Cerebellar nuclear complex (tissue), 1 donor: ENCODE measurements at regions not wholly inside any gene's neighbourhood (a gene's known extent, or its start where the extent isn't known, plus 50 kb on each side); places are given as distances from the start of the nearest gene placed in this dataset.

Experiments
- DNase-seq, 2 experiments: peaks; one replicate each; lab custom pipeline; 2025; lab: John Stamatoyannopoulos, UW

DNA sequence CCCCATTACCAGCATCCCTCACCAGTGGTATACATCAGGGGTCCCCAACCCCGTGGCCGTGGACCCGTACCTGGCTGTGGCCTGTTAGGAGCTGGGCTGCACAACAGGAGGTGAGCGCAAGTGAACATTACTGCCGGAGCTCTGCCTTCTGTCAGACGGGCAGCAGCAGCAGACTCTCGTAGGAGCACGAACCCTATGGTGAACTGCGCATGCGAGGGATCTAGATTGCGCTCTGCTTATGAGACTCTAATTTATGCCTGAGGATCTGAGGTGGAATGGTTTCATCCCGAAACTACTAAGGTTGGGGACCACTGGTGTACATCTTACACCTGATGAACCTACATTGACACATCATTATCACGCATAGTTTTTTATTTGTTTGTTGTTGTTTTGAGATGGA is 52.8 kb upstream of the DHX15 start:
- no peak for DNase-seq

DNA sequence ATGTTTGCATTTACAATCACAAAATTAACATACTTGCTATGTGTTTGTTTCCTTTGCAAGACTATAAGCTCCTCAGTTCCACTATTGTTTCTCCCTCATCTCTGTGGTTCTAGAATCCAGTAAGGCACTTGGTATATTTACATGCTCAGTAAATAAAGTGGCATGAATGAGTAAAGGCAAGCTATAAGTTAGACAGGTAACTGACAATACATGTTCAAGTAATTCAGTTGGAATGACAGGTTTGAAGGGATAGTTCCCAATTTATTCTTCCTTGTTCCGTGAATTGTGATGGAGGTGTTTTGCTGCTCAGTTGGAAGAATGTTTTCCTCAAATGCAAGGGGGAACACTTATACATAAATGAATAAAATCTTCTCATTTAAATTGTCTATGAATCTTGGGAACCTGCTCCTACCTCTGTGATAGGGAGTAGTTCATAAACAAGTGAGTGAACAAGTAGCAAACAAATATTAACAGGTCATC is 54.1 kb upstream of the DHX15 start:
- no peak for DNase-seq

DNA sequence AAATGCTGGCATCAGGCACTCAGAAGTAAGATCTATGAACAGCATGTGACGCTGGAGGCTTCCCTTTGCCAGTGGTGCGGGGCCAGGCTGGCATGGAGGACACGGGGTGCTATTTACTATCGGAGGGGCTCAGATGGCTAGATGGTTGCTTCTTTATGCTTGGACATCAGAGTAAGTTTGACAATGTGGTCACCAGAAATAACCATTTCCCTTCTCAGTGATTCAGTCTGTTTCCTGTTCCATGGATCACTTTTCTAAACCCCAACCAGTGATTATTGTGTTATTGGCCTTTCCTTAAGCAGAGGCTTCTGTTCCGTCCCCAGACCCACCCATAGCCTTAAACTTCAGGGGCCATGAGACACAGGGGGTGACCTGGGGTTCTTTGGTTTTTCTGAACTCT is 55.4 kb upstream of the DHX15 start:
- no peak for DNase-seq

DNA sequence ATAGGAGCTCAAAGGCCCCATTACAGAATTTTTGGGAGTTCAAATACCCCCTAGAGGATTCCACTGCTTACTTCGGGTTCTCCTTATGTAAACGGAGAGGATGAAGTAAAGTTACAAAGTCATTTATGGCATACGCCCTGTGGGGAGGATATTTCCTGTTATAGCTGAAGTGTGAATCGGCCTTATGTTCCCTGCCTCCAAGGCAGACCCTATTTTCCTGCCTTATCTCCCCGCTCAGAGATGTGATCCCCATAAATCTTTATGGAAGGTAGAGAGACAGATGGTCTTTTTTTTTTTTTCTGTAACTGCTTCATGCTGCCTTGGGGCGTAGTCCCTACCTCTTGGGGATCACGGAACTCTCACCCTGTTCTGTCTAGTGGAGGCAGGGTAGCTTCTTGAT is 56.0 kb upstream of the DHX15 start:
- no peak for DNase-seq

DNA sequence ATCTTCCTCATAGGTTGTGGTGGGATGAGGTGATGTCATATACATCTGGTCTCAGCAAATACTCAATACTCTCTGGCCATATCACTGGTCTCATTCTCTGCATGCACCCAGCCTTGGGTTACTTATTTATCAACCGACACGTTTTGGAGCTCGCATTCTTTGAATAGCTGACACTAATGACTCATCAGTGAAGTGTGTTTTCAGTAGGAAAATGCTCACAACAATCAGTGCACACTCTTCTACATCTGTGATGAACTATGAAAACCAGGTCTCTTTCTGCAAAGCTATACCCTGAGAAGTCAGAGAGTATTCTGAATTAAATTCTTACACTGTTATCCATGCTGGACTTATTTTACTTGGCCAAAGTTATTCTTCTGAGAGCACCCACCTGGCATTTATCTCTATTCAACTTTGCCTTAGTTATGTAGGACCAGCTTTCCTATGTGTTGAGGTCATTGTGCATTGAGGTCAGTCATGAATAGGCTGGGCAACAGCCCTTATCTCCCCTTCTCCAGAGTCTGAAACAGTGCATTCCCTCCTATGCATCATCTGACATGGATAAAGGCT is 58.7 kb upstream of the DHX15 start:
- no peak for DNase-seq

DNA sequence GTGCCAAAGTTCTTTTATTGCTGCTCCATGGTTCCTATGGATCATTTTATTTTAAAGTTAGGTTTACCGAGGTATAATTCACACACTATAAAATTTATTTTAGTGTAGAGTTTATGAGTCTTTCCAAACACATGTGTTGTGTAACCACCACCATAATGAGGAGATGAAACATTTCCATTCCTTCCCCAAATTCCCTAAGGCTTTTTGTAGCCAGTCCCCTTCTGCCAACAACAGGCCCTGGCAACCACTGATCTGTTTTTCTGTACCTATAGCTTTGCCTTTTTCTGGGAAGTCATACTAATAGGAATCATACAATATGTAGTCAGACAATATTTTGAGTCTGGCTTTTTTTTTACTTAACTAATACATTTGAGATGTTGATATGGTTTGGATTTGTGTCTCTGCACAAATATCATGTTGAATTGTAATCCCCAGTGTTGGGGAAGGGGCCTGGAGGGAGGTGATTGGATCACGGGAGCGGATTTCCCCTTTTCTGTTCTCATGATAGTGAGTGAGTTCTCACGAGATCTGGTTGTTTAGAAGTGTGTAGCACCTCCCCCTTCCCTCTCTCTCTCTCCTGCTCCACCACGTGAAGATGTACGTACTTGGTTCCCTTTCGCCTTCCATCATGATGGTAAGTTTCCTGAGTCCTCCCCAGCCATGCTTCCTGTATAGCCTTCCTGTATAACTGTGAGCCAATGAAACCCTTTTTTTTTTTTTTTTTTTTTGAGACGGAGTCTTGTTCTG is 59.6 kb upstream of the DHX15 start:
- DNase-seq: no peak

DNA sequence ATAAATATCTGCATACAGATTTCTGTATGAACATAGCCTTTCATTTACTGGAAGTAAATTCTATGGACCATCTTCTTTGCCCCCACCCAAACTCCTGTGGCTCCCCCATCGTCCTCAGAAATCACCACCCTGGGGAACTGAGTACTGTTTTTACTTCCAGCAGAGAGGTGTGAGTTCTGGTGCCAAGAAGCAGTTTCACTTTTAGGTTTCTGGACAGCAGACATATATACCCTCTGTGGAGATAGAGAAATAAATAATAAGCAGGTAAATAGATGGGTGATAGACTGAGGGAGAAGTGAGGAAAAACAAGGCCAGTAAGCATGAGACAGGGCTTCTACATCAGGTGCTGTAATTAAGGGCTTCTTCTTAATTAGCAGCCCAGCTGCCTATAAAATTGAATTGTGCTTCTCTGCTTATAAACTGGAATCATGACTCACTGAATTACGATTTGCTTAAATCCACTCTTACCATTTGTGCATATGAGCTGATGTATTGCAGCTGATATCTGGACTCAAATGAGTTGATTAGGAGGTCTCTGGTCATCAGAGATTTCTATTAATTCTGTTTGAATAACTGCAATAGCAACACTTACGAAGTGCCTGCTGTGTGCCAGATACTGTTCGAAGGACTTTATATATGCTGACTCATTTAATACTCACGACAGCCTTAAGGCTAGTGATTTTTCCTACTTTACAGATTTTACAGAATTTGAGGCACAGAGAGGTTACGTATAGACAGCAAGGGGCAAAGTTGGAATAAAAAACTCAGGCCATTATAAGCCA is 60.8 kb upstream of the DHX15 start:
- DNase-seq: no peak

DNA sequence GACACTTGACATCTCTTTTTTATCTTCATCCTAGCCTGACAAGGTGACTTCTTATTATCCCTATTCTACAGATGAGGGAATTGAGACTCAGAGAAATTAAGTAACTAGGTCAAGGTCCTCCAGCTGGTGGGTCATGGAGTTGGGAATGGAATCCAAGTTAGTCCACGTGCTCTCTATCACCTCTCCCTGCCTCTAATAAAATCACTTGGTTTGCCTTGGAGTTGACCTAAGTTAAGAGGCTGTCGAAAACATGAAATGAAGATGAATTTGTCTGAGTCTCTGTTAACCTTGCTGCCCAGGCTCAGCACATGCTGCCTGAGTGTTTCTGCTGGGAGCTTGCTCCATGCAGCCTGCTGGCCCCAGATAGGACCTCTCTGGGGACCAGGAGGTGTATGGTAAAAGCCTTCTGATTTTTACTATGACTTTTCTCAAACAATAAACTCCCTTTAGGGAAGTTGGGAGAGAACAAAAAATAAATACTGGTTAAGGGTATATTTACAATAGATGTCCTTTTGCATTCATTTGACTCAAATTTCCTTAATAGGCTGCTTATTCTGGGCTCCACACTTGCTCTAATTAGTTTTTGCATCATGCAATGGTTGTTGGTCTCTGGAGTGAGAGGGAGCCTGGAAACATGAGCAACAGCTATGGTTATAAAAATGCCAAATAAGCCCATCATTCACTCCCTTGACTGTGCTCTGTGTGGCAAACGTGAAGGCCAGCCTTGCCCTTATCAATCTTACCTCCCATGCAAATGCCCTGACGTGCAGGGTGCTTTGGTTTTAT is 61.6 kb upstream of the DHX15 start:
- no peak for DNase-seq

DNA sequence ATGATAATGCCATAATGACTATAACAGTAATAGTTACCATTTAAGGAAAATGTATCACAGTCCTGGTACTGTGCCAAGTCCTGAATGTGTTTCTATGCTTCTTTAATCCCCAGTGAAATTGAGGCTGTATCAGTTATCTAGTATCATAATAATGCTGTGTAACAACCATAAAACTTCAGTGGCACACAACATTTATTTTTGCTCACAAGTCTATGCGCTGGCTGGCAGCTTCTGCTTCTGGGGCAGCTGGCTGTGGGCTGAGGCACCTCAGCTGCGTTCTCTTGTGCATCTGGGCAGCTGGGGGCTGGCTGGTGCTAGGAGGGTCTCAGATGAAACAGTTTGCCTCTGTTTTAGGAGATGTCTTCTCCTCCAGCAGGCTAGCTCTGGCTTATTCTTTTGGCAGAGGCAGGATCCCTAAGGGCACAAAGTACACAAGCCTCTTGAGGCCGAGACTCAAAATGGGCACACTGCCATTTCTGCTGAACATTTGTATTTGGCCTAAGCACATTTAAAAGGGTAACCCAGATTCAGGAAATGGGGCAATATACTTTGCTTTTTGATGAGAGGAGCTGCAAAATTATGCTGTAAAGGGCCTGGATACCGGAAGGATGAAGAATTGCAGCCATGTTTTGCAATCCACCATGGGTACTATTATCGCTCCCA is 62.6 kb upstream of the DHX15 start:
- DNase-seq: no peak

DNA sequence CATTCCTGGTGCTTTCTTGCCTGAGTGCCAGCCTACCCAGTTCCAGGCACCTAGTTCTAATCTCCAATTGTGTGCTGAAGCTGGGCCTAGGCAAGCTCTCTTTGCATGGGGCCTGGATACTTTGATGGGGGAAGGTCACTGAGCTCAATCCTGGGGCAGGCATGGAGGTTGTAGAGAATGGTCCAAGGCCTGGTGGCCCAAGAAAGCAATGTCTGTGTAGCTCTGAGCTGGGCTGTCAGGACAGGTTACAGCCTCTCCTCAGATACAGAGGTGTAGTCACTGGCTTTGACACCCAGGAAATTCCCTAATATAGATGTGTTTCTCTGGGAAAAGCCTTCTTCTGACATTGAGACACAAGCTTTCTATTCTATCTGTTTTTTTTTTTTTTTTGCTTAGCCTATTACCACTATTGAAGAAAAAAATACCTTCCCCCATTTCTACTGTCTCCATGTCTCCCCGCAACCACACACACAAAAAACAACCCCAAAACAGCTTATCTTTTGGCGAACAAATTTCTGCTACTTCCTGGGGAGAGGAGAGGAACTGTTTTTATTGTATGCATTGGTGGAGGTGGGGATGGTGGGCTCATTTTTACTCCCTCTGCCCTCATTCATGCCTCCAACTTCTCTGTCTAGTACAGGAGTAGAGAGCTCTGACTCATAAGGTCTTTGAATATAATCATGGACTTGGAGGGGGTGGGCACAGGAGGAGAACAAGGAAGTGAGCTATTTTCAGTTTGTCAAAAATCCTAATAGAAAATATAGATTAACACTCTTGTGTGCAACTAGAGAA is 66.7 kb upstream of the DHX15 start:
- no peak for DNase-seq

DNA sequence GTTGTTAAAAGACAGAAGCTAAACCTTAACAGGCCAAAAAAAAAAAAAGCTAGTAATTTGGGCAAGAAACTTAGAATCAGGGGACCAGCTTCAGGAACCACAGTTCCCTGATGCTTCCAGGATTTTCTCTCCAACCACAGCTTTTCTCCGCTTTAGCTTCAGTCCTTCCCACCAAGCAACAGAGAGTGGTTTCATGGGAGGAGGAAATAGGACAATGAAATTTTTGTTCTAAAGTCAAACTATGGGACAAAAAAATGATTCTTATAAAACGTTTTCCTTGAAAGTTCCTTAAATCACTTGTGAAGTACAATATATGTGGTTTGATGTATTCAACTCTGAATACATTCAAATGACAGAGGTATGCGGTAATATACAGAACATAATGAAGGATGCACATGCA is 71.0 kb upstream of the DHX15 start:
- no peak for DNase-seq

DNA sequence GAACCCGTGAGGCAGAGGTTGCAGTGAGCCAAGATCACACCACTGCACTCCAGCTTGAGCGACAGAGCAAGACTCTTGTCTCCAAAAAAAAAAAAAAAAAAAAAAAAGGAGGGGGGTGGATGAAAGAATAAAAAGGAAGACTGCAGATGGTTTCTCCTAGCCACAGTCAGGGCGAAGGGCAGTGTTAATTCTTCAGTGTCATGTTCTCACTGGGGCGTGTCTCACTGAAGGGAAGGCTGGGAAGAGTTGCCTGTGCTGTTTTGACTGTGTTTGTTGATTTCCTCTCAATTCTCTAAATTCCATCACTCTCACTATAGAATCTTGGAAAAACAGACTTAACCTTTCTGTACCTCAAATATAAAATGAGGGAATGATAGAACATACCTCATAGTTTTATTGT is 71.6 kb upstream of the DHX15 start:
- no peak for DNase-seq

DNA sequence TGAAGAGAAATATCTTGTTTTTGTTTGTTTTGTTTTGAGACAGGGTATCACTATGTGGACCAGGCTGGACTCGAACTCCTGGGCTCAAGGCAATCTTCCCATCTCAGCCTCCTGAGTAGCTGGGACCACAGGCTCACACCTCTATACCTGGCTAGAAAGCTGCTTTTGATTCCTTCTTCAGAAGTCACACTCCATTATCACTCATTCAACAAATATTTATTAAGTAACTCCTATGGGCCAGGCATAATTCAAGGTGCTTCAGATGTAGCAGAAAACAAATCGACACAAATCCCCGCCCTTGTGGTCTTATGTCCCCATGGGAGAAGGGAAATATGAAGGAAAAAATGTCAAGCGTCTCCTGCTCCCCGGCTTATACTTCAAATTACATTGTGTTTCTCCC is 72.6 kb upstream of the DHX15 start:
- no peak for DNase-seq

DNA sequence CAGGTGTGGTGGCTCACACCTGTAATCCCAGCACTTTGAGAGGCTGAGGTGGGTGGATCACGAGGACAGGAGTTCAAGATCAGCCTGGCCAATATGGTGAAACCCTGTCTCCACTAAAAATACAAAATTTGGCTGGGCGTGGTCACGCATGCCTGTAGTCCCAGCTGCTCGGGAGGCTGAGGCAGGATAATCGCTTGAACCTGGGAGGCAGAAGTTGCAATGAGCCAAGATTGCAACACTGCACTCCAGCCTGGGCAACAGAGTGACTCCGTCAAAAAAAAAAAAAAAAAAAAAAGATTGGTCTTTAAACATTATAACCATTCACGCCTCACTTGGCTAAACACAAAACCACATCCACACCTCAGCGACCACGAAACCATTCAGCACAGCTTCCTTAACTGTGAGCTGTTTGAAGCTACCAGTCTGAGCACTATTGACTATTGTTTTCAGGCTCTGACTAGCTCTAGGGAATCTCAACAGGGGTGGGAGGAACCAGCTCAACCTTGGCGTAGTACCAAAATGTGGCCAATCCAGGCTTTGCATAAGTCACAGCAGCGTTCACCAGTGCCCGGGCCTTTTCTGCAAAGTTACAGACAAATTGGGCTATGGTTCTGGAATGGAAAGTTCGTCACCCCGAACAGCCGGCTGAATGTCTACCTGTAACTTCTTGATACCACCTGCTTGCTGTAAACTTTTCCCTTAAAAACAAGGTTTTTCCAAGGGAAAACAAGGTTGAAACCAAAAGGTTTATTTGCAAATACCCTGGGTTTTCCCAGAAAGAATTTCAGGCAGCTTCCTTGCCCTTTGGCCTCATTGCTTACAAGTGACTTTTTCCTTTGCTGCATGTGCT is 73.6 kb upstream of the DHX15 start:
- no peak for DNase-seq

DNA sequence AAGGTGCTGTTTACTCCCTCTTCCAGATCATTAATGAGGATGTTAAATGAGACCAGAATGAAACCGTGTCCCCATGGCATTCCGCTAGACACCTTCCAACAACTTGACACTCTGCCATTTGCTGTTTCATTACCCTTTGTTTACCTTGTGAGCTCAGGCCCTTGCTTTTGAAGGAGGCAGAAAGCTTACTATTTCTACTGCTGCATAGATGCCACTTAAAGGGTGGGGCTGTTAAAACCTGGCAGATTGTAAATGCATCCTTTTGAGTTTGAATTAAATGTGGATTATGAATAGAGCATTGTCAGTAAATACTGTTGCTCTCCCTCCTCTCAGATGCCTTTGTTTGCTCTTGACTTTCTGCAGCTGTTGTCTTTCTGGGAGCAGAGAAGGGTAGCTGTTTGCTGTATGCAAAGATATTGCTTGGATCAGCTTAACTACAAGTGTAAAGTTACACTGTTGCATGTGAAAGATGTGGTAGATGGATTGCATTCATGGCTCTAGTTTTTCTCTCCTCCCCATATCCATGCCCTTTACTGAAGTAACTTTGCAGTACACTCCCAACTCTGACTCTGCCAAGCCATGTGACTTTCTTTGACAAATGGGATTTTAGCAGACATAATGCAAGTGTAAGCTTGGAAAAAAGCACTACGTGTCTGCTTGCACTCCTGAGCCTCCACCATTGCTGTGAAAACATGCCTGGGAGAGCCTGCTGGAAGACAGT is 75.0 kb upstream of the DHX15 start:
- DNase-seq: no peak

DNA sequence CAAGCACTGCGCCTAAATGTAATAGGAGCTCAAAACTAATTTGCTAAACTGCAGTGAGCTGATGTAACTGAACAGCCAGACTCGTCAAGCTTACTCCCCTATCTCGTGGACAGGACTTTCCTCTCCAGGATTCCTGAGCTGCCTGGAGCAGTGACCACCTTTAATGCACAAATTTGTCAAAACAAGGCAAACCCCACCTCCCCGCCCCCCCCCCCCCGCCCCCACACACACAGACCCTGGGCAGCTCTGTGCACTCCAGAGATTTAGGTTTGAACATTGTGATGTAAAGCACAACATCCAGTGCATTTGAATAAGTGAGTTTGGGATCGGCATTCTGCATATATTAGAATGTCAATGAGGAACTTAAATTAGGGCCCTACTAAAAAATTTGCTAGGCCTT is 77.7 kb upstream of the DHX15 start:
- no peak for DNase-seq

DNA sequence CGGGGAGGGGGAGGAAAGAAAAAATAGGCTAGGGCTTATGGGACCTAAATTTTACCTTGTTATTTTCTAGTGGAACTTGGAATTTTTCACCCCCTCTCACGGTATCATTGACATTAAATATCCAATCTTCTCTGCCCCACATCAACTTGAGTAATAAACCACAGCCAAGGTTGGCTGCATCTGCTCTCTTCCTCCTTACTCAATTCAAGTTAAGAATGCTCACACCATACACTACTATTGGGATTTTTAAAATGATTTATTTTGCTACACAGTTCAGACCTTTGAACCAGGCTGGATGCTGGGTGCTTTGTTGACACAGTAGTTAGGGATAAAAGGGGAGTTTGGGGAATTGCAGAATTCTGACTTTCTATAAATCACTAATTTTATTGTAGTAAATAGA is 78.2 kb upstream of the DHX15 start:
- DNase-seq: no peak

DNA sequence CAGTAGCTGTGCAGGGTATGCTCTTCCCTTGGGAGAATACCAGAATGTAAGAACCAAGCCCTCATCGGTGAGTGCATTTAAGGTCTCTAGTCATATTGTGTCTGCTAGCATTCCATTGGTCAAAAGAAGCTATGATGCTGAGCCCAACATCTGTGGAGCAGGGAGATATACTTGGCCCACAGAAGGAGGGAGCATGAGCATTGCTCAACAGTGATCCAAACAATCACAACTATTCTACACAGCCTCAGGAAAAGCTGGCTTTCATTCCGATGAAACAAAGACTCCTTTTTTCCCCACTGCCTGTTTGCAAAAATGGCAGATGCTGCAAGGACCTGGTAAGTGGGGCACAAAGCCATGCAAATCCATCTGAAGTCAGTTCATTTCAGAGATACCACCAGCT is 80.6 kb upstream of the DHX15 start:
- DNase-seq: no peak

DNA sequence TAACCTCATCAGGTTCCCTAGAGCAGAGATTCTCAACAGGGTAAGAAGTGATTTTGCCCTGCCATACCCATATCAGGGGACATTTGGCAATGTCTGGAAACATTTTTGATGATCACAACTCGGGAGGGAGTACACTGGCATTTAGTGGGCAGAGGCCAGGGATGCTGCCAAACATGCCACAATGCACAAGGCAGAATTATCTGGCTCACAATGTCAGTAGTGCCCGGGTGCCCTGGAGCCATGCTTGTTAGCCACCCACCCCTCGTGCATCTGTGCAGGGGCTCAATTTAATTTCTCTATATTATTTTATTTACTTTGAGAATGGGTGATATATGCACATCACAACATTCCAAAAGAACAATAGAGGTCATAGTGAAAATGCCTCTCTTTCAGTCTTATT is 82.0 kb upstream of the DHX15 start:
- no peak for DNase-seq
